HUES48 (cell line): ENCODE measurements at regions not wholly inside any gene's neighbourhood (a gene's known extent, or its start where the extent isn't known, plus 50 kb on each side); places are given as distances from the start of the nearest gene placed in this dataset.

Source experiments
- H3K27ac ChIP-seq: one replicate; pipeline ENCODE4 v1.7.0; 2013; ENCODE audit warnings: low read depth, low read length, inconsistent platforms
- H3K27me3 ChIP-seq: 2 replicates; pipeline ENCODE4 v1.6.1; 2013; ENCODE audit warnings: mild to moderate bottlenecking, low read length; ENCODE audit not compliant: control insufficient read depth, insufficient read depth
- H3K36me3 ChIP-seq: 2 replicates; pipeline ENCODE4 v1.6.1; 2013; ENCODE audit warnings: low read length; ENCODE audit not compliant: control insufficient read depth, insufficient read depth
- H3K4me1 ChIP-seq: 2 replicates; pipeline ENCODE4 v1.6.1; 2013; ENCODE audit warnings: mild to moderate bottlenecking, low read length; ENCODE audit not compliant: control insufficient read depth, insufficient read depth
- H3K4me3 ChIP-seq: 2 replicates; pipeline ENCODE4 v1.5.1; 2013; ENCODE audit warnings: mild to moderate bottlenecking, low read depth, low read length
- H3K9ac ChIP-seq: 2 replicates; pipeline ENCODE4 v1.6.1; 2013; ENCODE audit warnings: mild to moderate bottlenecking, low read depth, low read length, moderate library complexity
- H3K9me3 ChIP-seq: 2 replicates; pipeline ENCODE4 v1.6.1; 2013; ENCODE audit warnings: low read length; ENCODE audit not compliant: control insufficient read depth, insufficient read depth

- no peaks in the 10 kb centered on the region for H3K36me3 ChIP-seq
- H3K4me1 ChIP-seq, result no peaks in the 10 kb centered on the region
Observed at GRCh38 chr12:115030017-115030416, 346.0 kb upstream of the TBX3 start.

GRCh38 chr12:115024531-115024930, 340.6 kb upstream of the TBX3 start:
- H3K4me1 ChIP-seq, result no peaks in the 10 kb centered on the region
- no peak overlapping the region for H3K27ac ChIP-seq
- H3K4me3 ChIP-seq, result no peak overlapping the region
- H3K27me3 ChIP-seq, result no peaks in the 10 kb centered on the region
- no peaks in the 10 kb centered on the region for H3K36me3 ChIP-seq
- no peaks in the 10 kb centered on the region for H3K9me3 ChIP-seq
- no peak overlapping the region for H3K9ac ChIP-seq

More at GRCh38 chr12:115030017-115030416, 346.0 kb upstream of the TBX3 start:
- Histone ChIP-seq H3K9me3 (no peaks in the 10 kb centered on the region), H3K27ac (no peak overlapping the region), H3K4me3 (no peak overlapping the region), H3K9ac (no peak overlapping the region), H3K27me3 (no peaks in the 10 kb centered on the region)

GRCh38 chr12:115023279-115024265, 339.6 kb upstream of the TBX3 start:
- Histone ChIP-seq H3K36me3 (no peaks in the 10 kb centered on the region), H3K27ac (no peak overlapping the region), H3K4me3 (no peak overlapping the region), H3K27me3 (no peaks in the 10 kb centered on the region), H3K9me3 (no peaks in the 10 kb centered on the region), H3K9ac (no peak overlapping the region), H3K4me1 (no peaks in the 10 kb centered on the region)

GRCh38 chr12:115020091-115020490, 336.1 kb upstream of the TBX3 start:
- peaks cover 9% of the 10 kb centered on the region; the same call in 1 of the 2 replicates for H3K4me1 ChIP-seq
- no peak overlapping the region for H3K27ac ChIP-seq
- no peaks in the 10 kb centered on the region for H3K36me3 ChIP-seq
- H3K9me3 ChIP-seq, result no peaks in the 10 kb centered on the region
- no peak overlapping the region for H3K4me3 ChIP-seq
- no peak overlapping the region for H3K9ac ChIP-seq
- H3K27me3 ChIP-seq, result no peaks in the 10 kb centered on the region

- H3K9ac ChIP-seq, result no peak overlapping the region
- H3K27ac ChIP-seq, result no peak overlapping the region
- H3K27me3 ChIP-seq, result no peaks in the 10 kb centered on the region
- no peaks in the 10 kb centered on the region for H3K9me3 ChIP-seq
- H3K4me1 ChIP-seq, result peaks cover 9% of the 10 kb centered on the region; the same call in 1 of the 2 replicates
- H3K4me3 ChIP-seq, result no peak overlapping the region
- no peaks in the 10 kb centered on the region for H3K36me3 ChIP-seq
Observed at GRCh38 chr12:115017346-115017745, 333.4 kb upstream of the TBX3 start.

- Histone ChIP-seq H3K9ac (no peak overlapping the region), H3K9me3 (no peaks in the 10 kb centered on the region), H3K36me3 (no peaks in the 10 kb centered on the region), H3K4me1 (peaks cover 9% of the 10 kb centered on the region; the same call in 1 of the 2 replicates), H3K27ac (no peak overlapping the region), H3K4me3 (no peak overlapping the region), H3K27me3 (no peaks in the 10 kb centered on the region)
Observed at GRCh38 chr12:115013236-115013981, 329.4 kb upstream of the TBX3 start.

- Histone ChIP-seq H3K27me3 (no peaks in the 10 kb centered on the region), H3K9ac (no peak overlapping the region), H3K27ac (no peak overlapping the region), H3K4me1 (peaks cover 7% of the 10 kb centered on the region; the same call in 1 of the 2 replicates), H3K4me3 (no peak overlapping the region), H3K9me3 (no peaks in the 10 kb centered on the region), H3K36me3 (no peaks in the 10 kb centered on the region)
Observed at GRCh38 chr12:115012861-115013235, 328.9 kb upstream of the TBX3 start.

- H3K36me3 ChIP-seq, result no peaks in the 10 kb centered on the region
- H3K4me1 ChIP-seq, result no peaks in the 10 kb centered on the region
- H3K9me3 ChIP-seq, result no peaks in the 10 kb centered on the region
- H3K27me3 ChIP-seq, result no peaks in the 10 kb centered on the region
- no peak overlapping the region for H3K4me3 ChIP-seq
- no peak overlapping the region for H3K27ac ChIP-seq
- H3K9ac ChIP-seq, result no peak overlapping the region
Observed at GRCh38 chr12:115011703-115012102, 327.7 kb upstream of the TBX3 start.

- Histone ChIP-seq H3K27ac (no peak overlapping the region), H3K4me1 (no peaks in the 10 kb centered on the region), H3K9ac (no peak overlapping the region), H3K4me3 (no peak overlapping the region), H3K36me3 (no peaks in the 10 kb centered on the region), H3K27me3 (no peaks in the 10 kb centered on the region), H3K9me3 (no peaks in the 10 kb centered on the region)
Observed at GRCh38 chr12:115010324-115010995, 326.5 kb upstream of the TBX3 start.

GRCh38 chr12:115008929-115009328, 325.0 kb upstream of the TBX3 start:
- H3K9ac ChIP-seq, result no peak overlapping the region
- no peak overlapping the region for H3K27ac ChIP-seq
- H3K9me3 ChIP-seq, result no peaks in the 10 kb centered on the region
- no peaks in the 10 kb centered on the region for H3K27me3 ChIP-seq
- no peaks in the 10 kb centered on the region for H3K4me1 ChIP-seq
- H3K36me3 ChIP-seq, result no peaks in the 10 kb centered on the region
- no peak overlapping the region for H3K4me3 ChIP-seq
